HG03439 (cell line): ENCODE measurements at regions not wholly inside any gene's neighbourhood (a gene's known extent, or its start where the extent isn't known, plus 50 kb on each side); places are given as distances from the start of the nearest gene placed in this dataset.

Source experiments
- ATAC-seq: cut with Tn5 transposase; IDR thresholded peaks from one replicate; pipeline ENCODE4 v1.9.1; 2021; ENCODE audit warnings: mild to moderate bottlenecking, moderate library complexity; ENCODE audit not compliant: unreplicated experiment

DNA sequence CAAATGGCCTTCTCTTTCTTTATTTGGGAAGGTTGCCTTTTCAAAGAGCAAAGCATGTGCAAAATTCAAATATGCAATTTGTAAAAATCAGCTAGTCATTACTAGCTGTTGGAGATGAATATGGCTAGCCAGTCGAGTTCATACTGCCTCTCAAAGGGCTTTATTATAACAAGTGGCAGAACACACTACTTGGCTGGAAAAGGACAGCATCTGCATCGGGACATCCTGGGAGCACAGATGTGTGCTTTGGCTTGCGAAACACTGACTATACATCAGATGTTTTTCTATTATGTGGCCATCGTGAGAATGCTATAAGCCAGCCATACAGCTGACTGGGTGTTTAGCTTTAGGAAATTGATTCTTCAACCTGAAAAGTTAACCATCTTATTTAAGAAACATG is 424.2 kb downstream of the KCTD12 start:
- no peak for ATAC-seq

GRCh38 chr13:76461484-76461883 is 424.7 kb downstream of the KCTD12 start:
- no peak for ATAC-seq

DNA sequence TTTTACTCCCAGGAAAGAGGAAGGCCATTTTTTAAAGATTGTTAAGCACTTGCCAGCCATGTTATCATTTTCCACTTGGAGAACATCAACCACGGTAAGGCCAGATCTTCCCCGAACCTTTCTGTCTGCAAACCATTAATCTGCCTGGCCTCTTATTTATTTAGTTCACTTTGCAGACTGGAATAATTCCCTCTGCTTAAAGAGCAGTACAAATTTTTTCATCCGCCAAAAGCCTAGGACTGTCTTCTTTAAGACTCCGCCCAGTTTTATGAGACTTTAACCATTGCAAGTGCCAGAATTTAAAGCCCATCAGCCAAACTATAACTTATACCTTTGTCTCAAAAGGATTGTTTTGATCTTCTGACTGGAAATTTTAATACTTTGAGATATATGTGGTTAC is 426.3 kb downstream of the KCTD12 start:
- no peak for ATAC-seq

GRCh38 chr13:76455960-76456359 is 430.2 kb downstream of the KCTD12 start:
- ATAC-seq = no peak

DNA sequence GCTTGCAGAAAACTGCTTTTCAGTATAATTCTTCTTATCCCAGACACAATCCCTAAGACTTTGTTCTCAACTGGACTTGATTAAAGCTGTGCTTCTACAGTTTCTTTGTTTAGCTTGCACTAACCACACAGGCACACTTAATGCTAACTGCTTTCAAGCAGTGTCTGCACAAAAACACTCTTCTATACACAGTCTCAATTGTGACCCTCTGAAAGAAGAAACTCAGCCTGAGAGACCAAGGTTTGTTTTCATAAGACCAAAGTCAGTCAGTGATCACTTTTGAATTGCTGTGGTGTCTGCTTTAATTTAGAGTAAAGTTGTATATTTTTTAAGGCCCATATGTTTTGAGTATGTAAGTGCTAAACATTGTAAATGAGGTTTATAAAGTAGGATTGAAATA is 431.2 kb downstream of the KCTD12 start:
- no peak for ATAC-seq

DNA sequence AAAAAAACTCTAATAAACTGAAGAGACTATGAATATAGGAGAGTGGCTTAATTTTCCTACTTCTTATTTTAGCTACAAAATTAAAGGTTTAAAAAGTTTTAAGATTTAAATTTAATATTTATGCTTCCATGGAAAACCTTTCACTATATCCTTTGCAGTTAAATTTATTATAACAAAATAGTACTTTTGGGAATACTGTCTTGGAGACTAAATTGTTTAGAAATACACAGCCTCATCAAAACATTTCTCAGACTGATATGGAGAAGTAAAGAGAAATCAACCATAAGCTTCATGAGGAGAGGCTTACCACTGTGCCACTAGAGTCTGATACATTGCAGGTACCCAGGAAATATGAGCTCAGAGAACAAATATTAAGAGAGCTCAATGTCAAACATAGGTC is 436.5 kb downstream of the KCTD12 start:
- ATAC-seq = no peak

DNA sequence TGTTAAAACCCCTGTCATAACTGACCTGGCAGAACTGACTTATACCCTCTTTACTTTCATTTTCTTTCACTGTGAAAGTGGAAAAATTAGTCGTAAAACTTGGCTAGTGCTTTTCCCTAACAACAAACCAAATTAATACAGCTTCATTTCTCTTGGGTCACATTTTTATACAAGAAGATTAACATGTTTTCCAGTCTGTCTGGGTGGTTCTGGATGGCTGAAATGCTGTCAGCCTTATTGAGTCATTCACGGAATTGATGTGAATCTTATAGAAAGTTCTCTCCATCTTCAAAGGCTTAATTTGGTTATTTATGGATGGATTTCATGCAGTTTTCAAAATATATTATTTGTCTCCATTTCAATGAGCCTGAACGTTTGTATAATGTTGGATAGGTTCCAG is 440.0 kb downstream of the KCTD12 start:
- ATAC-seq = no peak

- ATAC-seq = peak; percentile 92
Observed at GRCh38 chr13:76440568-76440967, 445.6 kb downstream of the KCTD12 start.

DNA sequence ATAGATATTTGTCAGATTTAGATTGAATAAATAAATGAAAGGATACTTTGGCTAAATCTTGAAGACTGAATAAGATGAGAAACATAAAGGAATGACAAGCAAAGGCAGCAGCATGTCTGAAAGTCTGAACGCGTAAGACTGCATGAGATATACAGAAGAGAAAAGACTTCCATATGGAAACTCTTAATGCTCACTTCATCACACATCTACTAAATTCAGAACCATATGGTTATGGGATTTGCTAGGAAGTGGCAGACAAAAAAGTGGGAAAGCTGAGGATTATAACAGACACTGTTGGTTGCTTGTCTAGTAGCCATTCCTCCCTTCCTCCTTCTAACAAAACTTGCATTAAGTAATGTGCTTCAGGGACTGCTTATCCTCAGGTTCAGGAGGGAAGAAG is 446.7 kb downstream of the KCTD12 start:
- ATAC-seq = no peak

- ATAC-seq = no peak
Observed at GRCh38 chr13:76438050-76438449, 448.2 kb downstream of the KCTD12 start.

DNA sequence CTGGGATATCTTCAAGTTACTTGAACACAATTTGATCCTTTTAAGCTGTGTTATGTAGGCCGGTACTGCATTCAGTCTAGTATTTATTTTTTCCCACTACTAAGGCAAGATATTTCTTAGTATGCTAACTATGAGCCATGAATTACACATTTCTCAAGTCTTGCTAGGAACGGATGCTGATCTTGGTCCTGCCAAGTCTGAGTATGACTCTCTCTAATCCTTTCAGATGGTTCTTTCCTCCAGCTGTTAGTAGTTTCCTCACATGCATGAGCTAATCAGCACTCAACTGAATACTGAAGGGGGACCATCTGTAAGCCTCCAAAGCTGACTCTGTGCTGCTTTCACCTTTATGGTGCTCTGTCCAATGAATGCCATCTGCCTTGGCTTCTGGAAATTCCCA is 460.3 kb downstream of the KCTD12 start:
- no peak for ATAC-seq

GRCh38 chr13:76421011-76421410 is 465.2 kb downstream of the KCTD12 start:
- no peak for ATAC-seq

GRCh38 chr13:76418404-76418803 is 467.8 kb downstream of the KCTD12 start:
- ATAC-seq = no peak

- ATAC-seq = no peak
Observed at GRCh38 chr13:76414320-76414719, 471.9 kb downstream of the KCTD12 start.

GRCh38 chr13:76406243-76406642 is 480.0 kb downstream of the KCTD12 start:
- ATAC-seq = no peak

DNA sequence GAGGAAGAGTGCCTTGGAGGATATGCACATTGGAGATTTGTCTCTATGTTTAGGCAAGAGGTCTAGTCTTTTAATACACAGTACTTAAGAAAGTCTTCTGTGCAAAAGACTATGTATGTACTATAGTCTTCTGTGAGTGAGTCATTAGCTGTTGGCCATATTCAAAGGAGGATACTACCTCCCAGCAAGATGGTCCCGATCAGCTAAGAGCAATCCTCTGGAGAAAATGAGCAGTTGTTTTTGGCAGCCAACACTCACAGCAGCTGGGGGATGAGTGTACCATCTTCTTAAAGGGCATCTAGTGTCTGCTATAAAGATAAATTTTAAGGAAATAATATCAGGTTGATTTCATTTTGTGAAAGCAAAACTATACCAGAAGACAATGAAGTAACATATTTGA is 487.8 kb downstream of the KCTD12 start:
- no peak for ATAC-seq

GRCh38 chr13:76397413-76397812 is 488.8 kb downstream of the KCTD12 start:
- ATAC-seq = peak; percentile 56

DNA sequence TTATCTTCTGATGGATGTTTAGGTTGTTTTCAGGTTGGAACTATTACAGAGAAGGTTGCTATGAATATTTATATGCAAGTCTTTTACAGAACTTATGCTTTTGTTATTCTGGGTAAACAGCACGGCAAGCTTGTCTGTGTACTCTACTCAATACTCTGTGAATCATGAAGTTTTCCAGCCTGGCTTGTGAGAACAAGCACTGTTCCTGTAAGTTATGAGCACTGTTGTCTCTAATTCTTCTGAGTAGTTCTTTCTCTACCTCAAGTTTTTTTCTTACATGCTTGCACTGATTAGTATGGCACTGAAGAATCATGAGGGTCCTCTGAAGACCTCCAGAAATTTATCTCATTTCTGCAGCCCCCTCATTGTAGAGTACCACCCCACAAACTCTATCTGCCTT is 496.9 kb downstream of the KCTD12 start:
- ATAC-seq = no peak

DNA sequence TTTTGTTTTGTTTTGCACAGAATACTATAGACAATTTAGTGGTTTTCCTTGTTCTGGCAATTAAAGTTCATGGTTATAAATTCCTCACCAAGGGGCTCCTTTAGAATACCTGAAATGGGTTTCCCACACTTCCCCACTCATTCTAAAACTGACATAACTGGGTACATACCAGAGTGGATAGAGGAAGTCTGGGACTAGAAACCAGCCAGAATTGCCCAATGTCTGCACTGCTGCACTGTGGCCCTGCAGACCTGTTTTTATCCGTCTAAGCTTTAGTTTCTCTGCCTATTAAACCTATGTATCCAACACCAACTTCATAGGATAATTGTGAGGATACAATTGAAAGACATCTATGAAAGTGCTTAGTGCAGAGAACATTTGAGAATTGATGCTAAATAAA is 498.6 kb downstream of the KCTD12 start:
- ATAC-seq = no peak

GRCh38 chr13:76386321-76386720 is 499.9 kb downstream of the KCTD12 start:
- ATAC-seq = no peak

DNA sequence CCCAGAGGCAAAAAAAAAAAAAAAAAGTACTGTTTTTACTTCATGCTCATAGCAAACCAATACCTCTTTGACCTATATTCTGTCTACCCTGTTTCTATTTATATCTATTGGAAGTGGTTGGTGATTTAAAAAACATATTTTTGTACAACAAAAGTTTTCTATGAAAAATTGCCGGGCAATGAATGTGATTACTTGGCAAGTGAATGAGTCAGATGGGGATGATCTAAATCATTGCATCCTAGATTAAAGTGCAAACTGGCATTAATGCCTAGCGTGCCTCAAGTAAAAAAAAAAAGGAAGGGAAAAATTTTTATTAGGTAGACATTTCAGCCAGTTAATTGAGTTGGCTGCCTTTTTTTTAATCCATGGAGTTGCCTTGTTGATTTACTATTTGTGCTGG is 500.6 kb downstream of the KCTD12 start:
- no peak for ATAC-seq

- no peak for ATAC-seq
Observed at GRCh38 chr13:76383676-76384461, 502.3 kb downstream of the KCTD12 start.

- ATAC-seq = no peak
Observed at GRCh38 chr13:76380446-76381065, 505.6 kb downstream of the KCTD12 start.
